ENCODE measurements at regions not wholly inside any gene's neighbourhood (a gene's known extent, or its start where the extent isn't known, plus 50 kb on each side); places are given as distances from the start of the nearest gene placed in this dataset.

DNA sequence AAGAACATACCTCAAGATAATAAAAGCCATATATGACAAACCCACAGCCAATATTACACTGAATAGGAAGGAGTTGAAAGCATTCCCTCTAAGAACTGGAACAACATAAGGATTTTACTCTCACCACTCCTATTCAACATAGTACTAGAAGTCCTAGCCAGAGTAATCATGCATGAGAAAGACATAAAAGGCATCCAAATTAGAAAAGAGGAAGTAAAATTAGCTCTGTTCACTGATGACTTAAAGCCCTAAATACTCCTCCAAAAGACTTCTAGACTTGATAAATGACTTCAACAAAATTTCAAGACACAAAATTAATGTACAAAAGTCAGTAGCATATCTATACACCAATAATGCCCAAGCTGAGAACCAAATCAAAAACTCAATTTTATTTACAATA, 235.7 kb downstream of the NKX6-1 start:
- H3K36me3 ChIP-seq (ENCODE audit: control insufficient read depth, insufficient read depth, low read length): no peaks in the 10 kb centered on the region
- BruUV-seq (replicated peaks): no TSS peak
- CTCF ChIA-PET (ENCODE audit: low intra/inter-chr PET ratio): no interaction called here
- DNase-seq (ENCODE audit: extremely low read depth in 1 of 4, low spot score in 3 of 4) (no peak), FAIRE-seq (no peak), ATAC-seq (no peak)
- H3K4me3 ChIP-seq: no peak overlapping the region
- H3K27me3 ChIP-seq (ENCODE audit: control insufficient read depth in 2 of 2, insufficient read depth in 2 of 2, low read length in 2 of 2): no peaks in the 10 kb centered on the region
- POLR2A ChIA-PET: no interaction called here
- H3K9me3 ChIP-seq (replicated peaks; ENCODE audit: control insufficient read depth, insufficient read depth, low read depth, low read length): no peaks in the 10 kb centered on the region
- TF ChIP-seq NR1H2 (CRISPR knock-in tag; IDR thresholded peaks at IDR 0.05): no peak
- TF ChIP-seq ETV5 (CRISPR knock-in tag; IDR thresholded peaks at IDR 0.05; ENCODE audit: low read depth): no peak
- TF ChIP-seq ZNF444 (CRISPR knock-in tag; IDR thresholded peaks at IDR 0.05): no peak
- TF ChIP-seq, protein P1, sequence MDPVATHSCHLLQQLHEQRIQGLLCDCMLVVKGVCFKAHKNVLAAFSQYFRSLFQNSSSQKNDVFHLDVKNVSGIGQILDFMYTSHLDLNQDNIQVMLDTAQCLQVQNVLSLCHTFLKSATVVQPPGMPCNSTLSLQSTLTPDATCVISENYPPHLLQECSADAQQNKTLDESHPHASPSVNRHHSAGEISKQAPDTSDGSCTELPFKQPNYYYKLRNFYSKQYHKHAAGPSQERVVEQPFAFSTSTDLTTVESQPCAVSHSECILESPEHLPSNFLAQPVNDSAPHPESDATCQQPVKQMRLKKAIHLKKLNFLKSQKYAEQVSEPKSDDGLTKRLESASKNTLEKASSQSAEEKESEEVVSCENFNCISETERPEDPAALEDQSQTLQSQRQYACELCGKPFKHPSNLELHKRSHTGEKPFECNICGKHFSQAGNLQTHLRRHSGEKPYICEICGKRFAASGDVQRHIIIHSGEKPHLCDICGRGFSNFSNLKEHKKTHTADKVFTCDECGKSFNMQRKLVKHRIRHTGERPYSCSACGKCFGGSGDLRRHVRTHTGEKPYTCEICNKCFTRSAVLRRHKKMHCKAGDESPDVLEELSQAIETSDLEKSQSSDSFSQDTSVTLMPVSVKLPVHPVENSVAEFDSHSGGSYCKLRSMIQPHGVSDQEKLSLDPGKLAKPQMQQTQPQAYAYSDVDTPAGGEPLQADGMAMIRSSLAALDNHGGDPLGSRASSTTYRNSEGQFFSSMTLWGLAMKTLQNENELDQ (CRISPR knock-in tag; IDR thresholded peaks at IDR 0.05; ENCODE audit: borderline replicate concordance): no peak
- H3K9ac ChIP-seq (ENCODE audit: insufficient read depth in 1 of 2, low read depth in 2 of 2, low read length in 2 of 2): no peak overlapping the region
- in situ Hi-C loops (cut with MboI) (no loop called here), intact Hi-C loops (cut with micrococcal nuclease) (no loop called here)
- no peaks in the 10 kb centered on the region for H3K4me1 ChIP-seq (replicated peaks in 1 of 2; ENCODE audit: control insufficient read depth in 2 of 2, insufficient read depth in 2 of 2, low read length in 2 of 2)
- no peak overlapping the region for H2AFZ ChIP-seq (ENCODE audit: low read depth, low read length)
- H3K79me2 ChIP-seq (ENCODE audit: control insufficient read depth, insufficient read depth, low read length): no peaks in the 10 kb centered on the region
- no peaks in the 10 kb centered on the region for H4K20me1 ChIP-seq (replicated peaks; ENCODE audit: control insufficient read depth, insufficient read depth, low read length)
- no peaks in the 10 kb centered on the region for H3K9me1 ChIP-seq (ENCODE audit: control insufficient read depth, insufficient read depth, low read length)
- H3K27ac ChIP-seq (ENCODE audit: extremely low read depth, low read depth, low read length): no peak overlapping the region
- no peak overlapping the region for H3K4me2 ChIP-seq (ENCODE audit: insufficient read depth, low read length)

DNA sequence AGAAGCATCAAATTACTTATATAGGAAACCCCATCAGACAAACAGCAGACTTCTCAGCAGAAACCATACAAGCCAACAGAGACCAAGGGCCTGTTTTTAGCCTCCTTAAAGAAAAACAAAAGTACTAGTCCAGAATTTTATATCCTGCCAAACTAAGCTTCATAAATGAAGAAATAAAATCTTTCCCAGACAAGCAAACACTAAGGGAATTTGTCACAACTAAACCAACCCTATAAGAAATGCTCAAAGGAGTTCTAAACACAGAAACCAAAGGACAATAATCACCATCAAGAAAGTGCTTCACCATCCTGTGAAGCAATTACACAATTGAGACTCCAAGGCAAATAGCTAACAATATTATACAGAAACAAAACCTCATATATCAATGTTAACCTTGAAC, 238.6 kb downstream of the NKX6-1 start:
- Histone ChIP-seq H3K36me3 (ENCODE audit: control insufficient read depth, insufficient read depth, low read length) (no peaks in the 10 kb centered on the region), H3K27ac (ENCODE audit: extremely low read depth, low read depth, low read length) (no peak overlapping the region), H3K9ac (ENCODE audit: insufficient read depth in 1 of 2, low read depth in 2 of 2, low read length in 2 of 2) (no peak overlapping the region), H3K9me3 (replicated peaks; ENCODE audit: control insufficient read depth, insufficient read depth, low read depth, low read length) (no peaks in the 10 kb centered on the region), H4K20me1 (replicated peaks; ENCODE audit: control insufficient read depth, insufficient read depth, low read length) (no peaks in the 10 kb centered on the region), H2AFZ (ENCODE audit: low read depth, low read length) (no peak overlapping the region), H3K79me2 (ENCODE audit: control insufficient read depth, insufficient read depth, low read length) (no peaks in the 10 kb centered on the region), H3K9me1 (ENCODE audit: control insufficient read depth, insufficient read depth, low read length) (no peaks in the 10 kb centered on the region), H3K27me3 (ENCODE audit: control insufficient read depth in 2 of 2, insufficient read depth in 2 of 2, low read length in 2 of 2) (no peaks in the 10 kb centered on the region), H3K4me3 (no peak overlapping the region), H3K4me2 (ENCODE audit: insufficient read depth, low read length) (no peak overlapping the region), H3K4me1 (replicated peaks in 1 of 2; ENCODE audit: control insufficient read depth in 2 of 2, insufficient read depth in 2 of 2, low read length in 2 of 2) (no peaks in the 10 kb centered on the region)
- POLR2A ChIA-PET: interaction anchor here (0.7 kb wide), 1 partner anchor 311 kb away, joined by 3 read pairs; no protein-coding TSS in a partner anchor
- TF ChIP-seq ZFP1 (CRISPR knock-in tag; IDR thresholded peaks at IDR 0.05): peak; percentile 97
- no peak for TF ChIP-seq DACH1 (IDR thresholded peaks at IDR 0.05; ENCODE audit: partially characterized antibody)
- ATAC-seq (no peak), FAIRE-seq (no peak), DNase-seq (ENCODE audit: extremely low read depth in 1 of 4, low spot score in 3 of 4) (no peak)
- CTCF ChIA-PET (ENCODE audit: low intra/inter-chr PET ratio): no interaction called here
- no TSS peak for BruUV-seq (replicated peaks)
- intact Hi-C loops (cut with micrococcal nuclease) (no loop called here), in situ Hi-C loops (cut with MboI) (no loop called here)

Data from K562 (cell line).